Loucy (cell line): ENCODE measurements at regions not wholly inside any gene's neighbourhood (a gene's known extent, or its start where the extent isn't known, plus 50 kb on each side); places are given as distances from the start of the nearest gene placed in this dataset.
"Not testable (repeated sequence)": the region's sequence is repeated elsewhere in the genome, so short reads cannot be mapped to it uniquely, and the experiment has no call there.

ENCODE experiments used
- H2AFZ ChIP-seq: fragments of 200-600 bp; sonication (generic); 2 replicates; pipeline ENCODE4 v1.6.0; 2016; ENCODE audit warnings: antibody characterized with exemption, mild to moderate bottlenecking, low read length, moderate library complexity
- H3F3A ChIP-seq: fragments of 200-600 bp; 2 replicates; pipeline ENCODE4 v1.6.0; 2016; ENCODE audit warnings: antibody characterized with exemption, low read depth, mild to moderate bottlenecking
- H3K27me3 ChIP-seq: fragments of 200-600 bp; sonication (generic); 2 replicates; pipeline ENCODE4 v1.6.1; 2014; ENCODE audit warnings: low read length, mild to moderate bottlenecking; ENCODE audit not compliant: insufficient read depth, poor library complexity, severe bottlenecking
- H3K36me3 ChIP-seq: fragments of 200-600 bp; sonication (generic); 2 replicates; pipeline ENCODE4 v1.6.1; 2016; ENCODE audit warnings: low read length; ENCODE audit not compliant: insufficient read depth
- H3K4me1 ChIP-seq: fragments of 200-600 bp; sonication (generic); 2 replicates; pipeline ENCODE4 v1.5.1; 2014; ENCODE audit warnings: low read length, mild to moderate bottlenecking; ENCODE audit not compliant: insufficient read depth, poor library complexity, severe bottlenecking
- H3K4me2 ChIP-seq: fragments of 200-600 bp; sonication (generic); 2 replicates; pipeline ENCODE4 v1.6.0; 2014; ENCODE audit warnings: antibody characterized with exemption, low read length, low read depth, mild to moderate bottlenecking; ENCODE audit not compliant: poor library complexity, severe bottlenecking
- H3K4me3 ChIP-seq: fragments of 200-600 bp; sonication (generic); 2 replicates; pipeline ENCODE4 v1.5.1; 2014; ENCODE audit warnings: low read length, mild to moderate bottlenecking, mixed read lengths; ENCODE audit not compliant: poor library complexity, severe bottlenecking
- H3K79me2 ChIP-seq: fragments of 200-600 bp; sonication (generic); 2 replicates; pipeline ENCODE4 v1.6.1; 2014; ENCODE audit warnings: low read length; ENCODE audit not compliant: insufficient read depth
- H3K9ac ChIP-seq: fragments of 200-600 bp; sonication (generic); 2 replicates; pipeline ENCODE4 v1.6.0; 2014; ENCODE audit warnings: mild to moderate bottlenecking, low read depth, low read length, moderate library complexity; ENCODE audit not compliant: poor library complexity, severe bottlenecking
- H3K9me2 ChIP-seq: fragments of 200-600 bp; sonication (generic); replicated peaks from 2 replicates; pipeline ENCODE4 v1.6.1; 2016; ENCODE audit warnings: low read depth, low read length, mixed read lengths
- H3K9me3 ChIP-seq: fragments of 200-600 bp; sonication (generic); 2 replicates; pipeline ENCODE4 v1.6.1; 2014; ENCODE audit warnings: mild to moderate bottlenecking, antibody characterized with exemption, low read length, low read depth; ENCODE audit not compliant: insufficient read depth
- H4K20me1 ChIP-seq: fragments of 200-600 bp; sonication (generic); 2 replicates; pipeline ENCODE4 v1.6.0; 2014; ENCODE audit warnings: antibody characterized with exemption, low read length, mild to moderate bottlenecking; ENCODE audit not compliant: insufficient read depth, poor library complexity, severe bottlenecking
- CTCF ChIP-seq: fragments of 200-600 bp; sonication (generic); conservative IDR thresholded peaks from 2 replicates; pipeline ENCODE4 v1.5.1; 2014; ENCODE audit warnings: mild to moderate bottlenecking, antibody characterized with exemption, low read length
- EZH2phosphoT487 ChIP-seq: fragments of 200-600 bp; IDR thresholded peaks from 2 replicates; pipeline ENCODE4 v1.6.1; 2018; ENCODE audit warnings: antibody characterized with exemption, mild to moderate bottlenecking, moderate library complexity, borderline replicate concordance

GRCh38 chr9:19879062-19879461 lies 90.2 kb upstream of the SLC24A2 start:
- no peaks in the 10 kb centered on the region for H3K36me3 ChIP-seq
- no peak overlapping the region for H2AFZ ChIP-seq
- H3K27me3 ChIP-seq = no peaks in the 10 kb centered on the region
- no peaks in the 10 kb centered on the region for H3K4me1 ChIP-seq
- no peaks in the 10 kb centered on the region for H3F3A ChIP-seq
- no peaks in the 10 kb centered on the region for H3K79me2 ChIP-seq
- no peaks in the 10 kb centered on the region for H3K9me2 ChIP-seq
- no peak overlapping the region for H3K9ac ChIP-seq
- no peak overlapping the region for H3K4me2 ChIP-seq
- no peak overlapping the region for H3K4me3 ChIP-seq
- no peaks in the 10 kb centered on the region for H3K9me3 ChIP-seq
- H4K20me1 ChIP-seq = no peaks in the 10 kb centered on the region
- TF ChIP-seq CTCF = no peak
- TF ChIP-seq EZH2phosphoT487 = no peak

GRCh38 chr9:19876569-19877316 lies 87.9 kb upstream of the SLC24A2 start:
- Histone ChIP-seq H3K27me3 (no peaks in the 10 kb centered on the region), H3K4me2 (no peak overlapping the region), H3K9me3 (no peaks in the 10 kb centered on the region), H3K4me3 (no peak overlapping the region), H3K36me3 (no peaks in the 10 kb centered on the region), H3K79me2 (no peaks in the 10 kb centered on the region), H4K20me1 (no peaks in the 10 kb centered on the region), H3K4me1 (no peaks in the 10 kb centered on the region), H3K9ac (no peak overlapping the region), H3F3A (no peaks in the 10 kb centered on the region), H3K9me2 (no peaks in the 10 kb centered on the region), H2AFZ (no peak overlapping the region)
- TF ChIP-seq CTCF = no peak
- TF ChIP-seq EZH2phosphoT487 = no peak

GRCh38 chr9:19875291-19875920 lies 86.6 kb upstream of the SLC24A2 start:
- Histone ChIP-seq H3K9me2 (no peaks in the 10 kb centered on the region), H3K4me2 (no peak overlapping the region), H3K9me3 (no peaks in the 10 kb centered on the region), H3K79me2 (no peaks in the 10 kb centered on the region), H3K4me1 (no peaks in the 10 kb centered on the region), H3K4me3 (no peak overlapping the region), H3K36me3 (no peaks in the 10 kb centered on the region), H4K20me1 (no peaks in the 10 kb centered on the region), H3K9ac (no peak overlapping the region), H3K27me3 (no peaks in the 10 kb centered on the region), H2AFZ (no peak overlapping the region), H3F3A (no peaks in the 10 kb centered on the region)
- TF ChIP-seq EZH2phosphoT487 (no peak), CTCF (no peak)

- not testable (repeated sequence) for H3K4me2 ChIP-seq
Observed at GRCh38 chr9:19873188-19873587, 84.4 kb upstream of the SLC24A2 start.

More at GRCh38 chr9:19873188-19873587, 84.4 kb upstream of the SLC24A2 start:
- H3F3A ChIP-seq, H3K9me3 ChIP-seq, H3K36me3 ChIP-seq, H3K79me2 ChIP-seq, H3K4me3 ChIP-seq, H3K9me2 ChIP-seq, H3K9ac ChIP-seq, H3K4me1 ChIP-seq, H3K27me3 ChIP-seq, H2AFZ ChIP-seq, H4K20me1 ChIP-seq: not testable (repeated sequence)
